Activated CD4-positive, alpha-beta T cell treated with anti-CD3 and anti-CD28 coated beads, Interleukin-2, amount 50 U/mL, for 4 hours (primary cell): ENCODE measurements at regions not wholly inside any gene's neighbourhood (a gene's known extent, or its start where the extent isn't known, plus 50 kb on each side); places are given as distances from the start of the nearest gene placed in this dataset.
"Not testable (repeated sequence)": the region's sequence is repeated elsewhere in the genome, so short reads cannot be mapped to it uniquely, and the experiment has no call there.

Experiments used
- DNase-seq, 2 experiments: peaks; one replicate each; pipeline ENCODE4 v3.0.0-alpha.2; 2020

GRCh38 chr9:38153152-38153909 lies 84.3 kb upstream of the SHB start:
- DNase-seq: no peak

- DNase-seq: no peak
Observed at GRCh38 chr9:38149647-38150046, 80.6 kb upstream of the SHB start.

- no peak for DNase-seq
Observed at GRCh38 chr9:38146844-38147243, 77.8 kb upstream of the SHB start.

- no peak for DNase-seq
Observed at GRCh38 chr9:38145526-38146053, 76.6 kb upstream of the SHB start.

GRCh38 chr9:38144421-38144820 lies 75.4 kb upstream of the SHB start:
- no peak for DNase-seq

- no peak for DNase-seq
Observed at GRCh38 chr9:38141746-38142591, 72.9 kb upstream of the SHB start.

- DNase-seq: no peak
Observed at GRCh38 chr9:38138276-38138675, 69.2 kb upstream of the SHB start.

- no peak for DNase-seq
Observed at GRCh38 chr9:38137342-38137741, 68.3 kb upstream of the SHB start.

GRCh38 chr9:38136386-38136785 lies 67.4 kb upstream of the SHB start:
- DNase-seq: no peak

GRCh38 chr9:38134611-38135237 lies 65.7 kb upstream of the SHB start:
- DNase-seq: no peak

- no peak for DNase-seq
Observed at GRCh38 chr9:38133595-38133994, 64.6 kb upstream of the SHB start.

- DNase-seq: no peak
Observed at GRCh38 chr9:38132956-38133355, 63.9 kb upstream of the SHB start.

- DNase-seq: no peak
Observed at GRCh38 chr9:38131729-38132128, 62.7 kb upstream of the SHB start.

GRCh38 chr9:38130724-38131123 lies 61.7 kb upstream of the SHB start:
- no peak for DNase-seq

- no peak for DNase-seq
Observed at GRCh38 chr9:38129366-38129765, 60.3 kb upstream of the SHB start.

GRCh38 chr9:38128752-38129270 lies 59.8 kb upstream of the SHB start:
- DNase-seq: no peak

GRCh38 chr9:38127271-38127839 lies 58.3 kb upstream of the SHB start:
- no peak for DNase-seq

- no peak for DNase-seq
Observed at GRCh38 chr9:38126730-38127129, 57.7 kb upstream of the SHB start.

- no peak for DNase-seq
Observed at GRCh38 chr9:38125889-38126288, 56.9 kb upstream of the SHB start.

GRCh38 chr9:38123359-38123758 lies 54.3 kb upstream of the SHB start:
- DNase-seq: not testable (repeated sequence)

- DNase-seq: no peak
Observed at GRCh38 chr9:38120961-38121360, 51.9 kb upstream of the SHB start.

- DNase-seq: no peak
Observed at GRCh38 chr9:38119560-38120236, 50.7 kb upstream of the SHB start.
